Trophoblast cell (in vitro differentiated cells and primary cell): ENCODE measurements at regions not wholly inside any gene's neighbourhood (a gene's known extent, or its start where the extent isn't known, plus 50 kb on each side); places are given as distances from the start of the nearest gene placed in this dataset.

Experiments used
- DNase-seq, 2 donors: peaks; one replicate each; pipeline ENCODE4 v3.0.0-alpha.2; 2016
- H2AFZ ChIP-seq: 2 replicates; pipeline ENCODE4 v1.6.1; 2013; ENCODE audit warnings: low read length, moderate library complexity, mild to moderate bottlenecking; ENCODE audit not compliant: insufficient read depth, poor library complexity
- H2AK5ac ChIP-seq: 2 replicates; pipeline ENCODE4 v1.6.1; 2013; ENCODE audit warnings: mild to moderate bottlenecking, low read length
- H2BK120ac ChIP-seq: 2 replicates; pipeline ENCODE4 v1.6.1; 2013; ENCODE audit warnings: low read length, mild to moderate bottlenecking, moderate library complexity; ENCODE audit not compliant: insufficient read depth, poor library complexity
- H2BK12ac ChIP-seq: 2 replicates; pipeline ENCODE4 v1.6.1; 2013; ENCODE audit warnings: mild to moderate bottlenecking, low read length, moderate library complexity
- H2BK5ac ChIP-seq: 2 replicates; pipeline ENCODE4 v1.6.1; 2013; ENCODE audit warnings: low read length, low read depth, moderate library complexity, mild to moderate bottlenecking; ENCODE audit not compliant: poor library complexity
- H3K14ac ChIP-seq: 2 replicates; pipeline ENCODE4 v1.6.1; 2013; ENCODE audit warnings: mild to moderate bottlenecking, low read length
- H3K18ac ChIP-seq: 2 replicates; pipeline ENCODE4 v1.6.1; 2013; ENCODE audit warnings: mild to moderate bottlenecking, low read length
- H3K23ac ChIP-seq: 2 replicates; pipeline ENCODE4 v1.6.1; 2013; ENCODE audit warnings: low read length
- H3K27ac ChIP-seq: 2 replicates; pipeline ENCODE4 v1.5.1; 2013; ENCODE audit warnings: low read depth, mild to moderate bottlenecking, inconsistent platforms, low read length, moderate library complexity
- H3K27me3 ChIP-seq: 2 replicates; pipeline ENCODE4 v1.6.1; 2013; ENCODE audit warnings: inconsistent platforms, mild to moderate bottlenecking, low read length, moderate library complexity; ENCODE audit not compliant: insufficient read depth
- H3K36me3 ChIP-seq, 2 experiments: 1 replicate in 1 of 2; 2 replicates in 1 of 2; pipeline ENCODE4 v1.6.1; 2013; ENCODE audit warnings: low read length in 2 of 2, mild to moderate bottlenecking in 2 of 2, moderate library complexity in 1 of 2; ENCODE audit not compliant: insufficient read depth in 2 of 2, control insufficient read depth in 1 of 2
- H3K4ac ChIP-seq: 2 replicates; pipeline ENCODE4 v1.6.1; 2013; ENCODE audit warnings: low read depth, mild to moderate bottlenecking, low read length, moderate library complexity
- H3K4me1 ChIP-seq, 2 experiments: 1 replicate in 1 of 2; 2 replicates in 1 of 2; pipeline ENCODE4 v1.6.1; 2013; ENCODE audit warnings: low read length in 2 of 2, mild to moderate bottlenecking in 2 of 2, moderate library complexity in 1 of 2; ENCODE audit not compliant: insufficient read depth in 2 of 2, control insufficient read depth in 1 of 2
- H3K4me2 ChIP-seq: 2 replicates; pipeline ENCODE4 v1.6.1; 2013; ENCODE audit warnings: inconsistent platforms, mild to moderate bottlenecking, low read length, moderate library complexity
- H3K4me3 ChIP-seq: 2 replicates; pipeline ENCODE4 v1.5.1; 2013; ENCODE audit warnings: mild to moderate bottlenecking, low read depth, low read length, inconsistent platforms
- H3K79me1 ChIP-seq: one replicate; pipeline ENCODE4 v1.6.1; 2013; ENCODE audit warnings: low read length
- H3K79me2 ChIP-seq: 2 replicates; pipeline ENCODE4 v1.6.1; 2013; ENCODE audit warnings: low read length, mild to moderate bottlenecking; ENCODE audit not compliant: control insufficient read depth, insufficient read depth, poor library complexity
- H3K9ac ChIP-seq: 2 replicates; pipeline ENCODE4 v1.6.1; 2013; ENCODE audit warnings: mild to moderate bottlenecking, low read length
- H3K9me3 ChIP-seq: 2 replicates; pipeline ENCODE4 v1.6.1; 2013; ENCODE audit warnings: low read depth, mild to moderate bottlenecking, control low read depth, inconsistent platforms, low read length; ENCODE audit not compliant: insufficient read depth
- H4K12ac ChIP-seq: 2 replicates; pipeline ENCODE4 v1.6.1; 2013; ENCODE audit warnings: low read depth, mild to moderate bottlenecking, low read length, moderate library complexity
- H4K8ac ChIP-seq: 2 replicates; pipeline ENCODE4 v1.6.1; 2013; ENCODE audit warnings: low read depth, mild to moderate bottlenecking, low read length, moderate library complexity
- H4K91ac ChIP-seq: one replicate; pipeline ENCODE4 v1.6.1; 2013; ENCODE audit warnings: low read depth, mild to moderate bottlenecking, low read length, moderate library complexity
- WGBS: extraction: QIAGEN DNeasy Blood & Tissue Kit; methylation state at CpG from one replicate; pipeline ENCODE4 v1.1.7; 2013; ENCODE audit warnings: missing lambda C conversion rate; ENCODE audit not compliant: insufficient read length, insufficient coverage; ENCODE audit errors: extremely low coverage; 5-methylcytosine and 5-hydroxymethylcytosine counted together

- H3K79me1 ChIP-seq: no peaks in the 10 kb centered on the region
- no peak overlapping the region for H3K14ac ChIP-seq
- no peak overlapping the region for H2AFZ ChIP-seq
- H3K36me3 ChIP-seq: no peaks in the 10 kb centered on the region
- no peak overlapping the region for H3K4me3 ChIP-seq
- H4K91ac ChIP-seq: no peak overlapping the region
- H3K9me3 ChIP-seq: peaks cover 1% of the 10 kb centered on the region
- no peak overlapping the region for H3K4ac ChIP-seq
- H2AK5ac ChIP-seq: no peak overlapping the region
- H2BK12ac ChIP-seq: no peak overlapping the region
- no peak overlapping the region for H3K27ac ChIP-seq
- H4K12ac ChIP-seq: no peak overlapping the region
- H4K8ac ChIP-seq: no peak overlapping the region
- H3K4me2 ChIP-seq: no peak overlapping the region
- H3K27me3 ChIP-seq: no peaks in the 10 kb centered on the region
- no peak overlapping the region for H3K18ac ChIP-seq
- no peak overlapping the region for H3K23ac ChIP-seq
- no peak overlapping the region for H2BK5ac ChIP-seq
- H3K9ac ChIP-seq: no peak overlapping the region
- no peak overlapping the region for H2BK120ac ChIP-seq
- H3K79me2 ChIP-seq: no peaks in the 10 kb centered on the region
- DNase-seq: no peak
- WGBS: no CpG with 5 or more reads among the region's 4 CpGs
- peaks cover 0 to 7% of the 10 kb centered on the region in 2 experiments for H3K4me1 ChIP-seq
These were observed 70.2 kb upstream of the ANK3 start for GRCh38 chr10:60459701-60460457.

GRCh38 chr10:60456053-60456452 is 66.4 kb upstream of the ANK3 start:
- Histone ChIP-seq H3K9ac (no peak overlapping the region), H4K8ac (no peak overlapping the region), H2AFZ (no peak overlapping the region), H3K27me3 (no peaks in the 10 kb centered on the region), H3K27ac (no peak overlapping the region), H3K4me3 (no peak overlapping the region), H3K79me2 (no peaks in the 10 kb centered on the region), H4K91ac (no peak overlapping the region), H3K4me2 (no peak overlapping the region), H3K36me3 (no peaks in the 10 kb centered on the region), H2BK120ac (no peak overlapping the region), H3K18ac (no peak overlapping the region), H3K79me1 (no peaks in the 10 kb centered on the region), H2BK12ac (no peak overlapping the region), H3K23ac (no peak overlapping the region), H3K4ac (no peak overlapping the region), H2AK5ac (no peak overlapping the region), H2BK5ac (no peak overlapping the region), H3K4me1 (peaks cover 0 to 7% of the 10 kb centered on the region in 2 experiments), H3K9me3 (no peaks in the 10 kb centered on the region), H4K12ac (no peak overlapping the region), H3K14ac (no peak overlapping the region)
- WGBS: no CpG with 5 or more reads among the region's 4 CpGs
- no peak for DNase-seq

GRCh38 chr10:60454336-60454735 is 64.7 kb upstream of the ANK3 start:
- DNase-seq: no peak
- H3K9me3 ChIP-seq: no peaks in the 10 kb centered on the region
- H3K14ac ChIP-seq: no peak overlapping the region
- H2AFZ ChIP-seq: no peak overlapping the region
- no peak overlapping the region for H3K4ac ChIP-seq
- no CpG with 5 or more reads among the region's 3 CpGs for WGBS
- no peak overlapping the region for H3K9ac ChIP-seq
- no peak overlapping the region for H3K27ac ChIP-seq
- H3K4me2 ChIP-seq: no peak overlapping the region
- no peaks in the 10 kb centered on the region for H3K79me1 ChIP-seq
- no peak overlapping the region for H4K8ac ChIP-seq
- H3K79me2 ChIP-seq: no peaks in the 10 kb centered on the region
- H3K36me3 ChIP-seq: no peaks in the 10 kb centered on the region
- no peak overlapping the region for H4K91ac ChIP-seq
- no peak overlapping the region for H4K12ac ChIP-seq
- no peak overlapping the region for H3K23ac ChIP-seq
- no peak overlapping the region for H3K18ac ChIP-seq
- H2BK120ac ChIP-seq: no peak overlapping the region
- no peak overlapping the region for H2BK12ac ChIP-seq
- no peaks in the 10 kb centered on the region for H3K4me1 ChIP-seq
- no peak overlapping the region for H2BK5ac ChIP-seq
- H2AK5ac ChIP-seq: no peak overlapping the region
- H3K27me3 ChIP-seq: no peaks in the 10 kb centered on the region
- no peak overlapping the region for H3K4me3 ChIP-seq

DNA sequence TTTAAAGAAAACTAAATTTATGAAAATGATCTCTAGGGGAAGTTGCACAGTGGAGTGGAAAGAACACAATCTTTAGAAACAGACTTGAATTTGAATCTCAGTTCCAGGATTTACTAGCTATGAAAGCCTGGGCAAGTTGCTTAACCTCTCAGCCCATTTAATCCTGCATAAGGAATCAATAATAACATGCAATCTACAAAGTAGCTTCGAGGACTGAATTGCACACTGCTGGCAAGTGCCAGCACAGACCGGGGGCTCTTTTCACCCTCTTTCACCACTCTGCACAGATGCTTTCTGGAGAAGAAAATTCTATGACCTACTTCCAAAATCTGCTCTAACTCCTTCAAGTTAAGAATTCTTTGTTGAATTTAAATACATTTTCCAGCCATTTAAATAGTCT is 63.4 kb upstream of the ANK3 start:
- no CpG with 5 or more reads among the region's 2 CpGs for WGBS
- no peak overlapping the region for H2BK5ac ChIP-seq
- H4K12ac ChIP-seq: no peak overlapping the region
- H3K23ac ChIP-seq: no peak overlapping the region
- no peak overlapping the region for H3K4me2 ChIP-seq
- H3K4ac ChIP-seq: no peak overlapping the region
- H3K27ac ChIP-seq: no peak overlapping the region
- no peaks in the 10 kb centered on the region for H3K9me3 ChIP-seq
- H2BK12ac ChIP-seq: no peak overlapping the region
- no peaks in the 10 kb centered on the region for H3K79me2 ChIP-seq
- no peak overlapping the region for H3K14ac ChIP-seq
- no peaks in the 10 kb centered on the region for H3K36me3 ChIP-seq
- H3K27me3 ChIP-seq: no peaks in the 10 kb centered on the region
- H2AFZ ChIP-seq: no peak overlapping the region
- no peaks in the 10 kb centered on the region for H3K79me1 ChIP-seq
- no peak for DNase-seq
- H3K4me3 ChIP-seq: no peak overlapping the region
- no peak overlapping the region for H2AK5ac ChIP-seq
- H4K91ac ChIP-seq: no peak overlapping the region
- no peak overlapping the region for H3K9ac ChIP-seq
- no peak overlapping the region for H3K18ac ChIP-seq
- no peak overlapping the region for H4K8ac ChIP-seq
- no peak overlapping the region for H2BK120ac ChIP-seq
- no peaks in the 10 kb centered on the region for H3K4me1 ChIP-seq
